WERI-Rb-1 (cell line): ENCODE measurements at regions not wholly inside any gene's neighbourhood (a gene's known extent, or its start where the extent isn't known, plus 50 kb on each side); places are given as distances from the start of the nearest gene placed in this dataset.

Experiments
- DNase-seq: peaks from one replicate; pipeline ENCODE4 v3.0.0-alpha.2; 2020
- H3K27ac ChIP-seq: fragments of 250-450 bp; sonication (Bioruptor Pico); 2 replicates; pipeline ENCODE4 v1.5.1; 2020; ENCODE audit warnings: mild to moderate bottlenecking, moderate library complexity
- H3K27me3 ChIP-seq: fragments of 250-450 bp; sonication (Bioruptor Pico); 2 replicates; pipeline ENCODE4 v1.5.1; 2021; ENCODE audit warnings: mild to moderate bottlenecking, low read depth, moderate library complexity; ENCODE audit not compliant: insufficient read depth, severe bottlenecking
- H3K36me3 ChIP-seq: fragments of 250-450 bp; sonication (Bioruptor Pico); 2 replicates; pipeline ENCODE4 v1.5.1; 2020; ENCODE audit warnings: mild to moderate bottlenecking, moderate library complexity
- H3K4me3 ChIP-seq: 2 replicates; pipeline ENCODE4 v1.5.1; 2011; ENCODE audit warnings: low read depth, mild to moderate bottlenecking, control low read depth, low read length
- H3K9me3 ChIP-seq: fragments of 250-450 bp; sonication (Bioruptor Pico); 2 replicates; pipeline ENCODE4 v1.5.1; 2021; ENCODE audit warnings: mild to moderate bottlenecking, moderate library complexity; ENCODE audit not compliant: severe bottlenecking
- CTCF ChIP-seq: IDR thresholded peaks from 2 replicates; pipeline ENCODE4 v1.5.1; 2011; ENCODE audit warnings: low read depth, mild to moderate bottlenecking, control low read depth, inconsistent platforms, low read length

DNA sequence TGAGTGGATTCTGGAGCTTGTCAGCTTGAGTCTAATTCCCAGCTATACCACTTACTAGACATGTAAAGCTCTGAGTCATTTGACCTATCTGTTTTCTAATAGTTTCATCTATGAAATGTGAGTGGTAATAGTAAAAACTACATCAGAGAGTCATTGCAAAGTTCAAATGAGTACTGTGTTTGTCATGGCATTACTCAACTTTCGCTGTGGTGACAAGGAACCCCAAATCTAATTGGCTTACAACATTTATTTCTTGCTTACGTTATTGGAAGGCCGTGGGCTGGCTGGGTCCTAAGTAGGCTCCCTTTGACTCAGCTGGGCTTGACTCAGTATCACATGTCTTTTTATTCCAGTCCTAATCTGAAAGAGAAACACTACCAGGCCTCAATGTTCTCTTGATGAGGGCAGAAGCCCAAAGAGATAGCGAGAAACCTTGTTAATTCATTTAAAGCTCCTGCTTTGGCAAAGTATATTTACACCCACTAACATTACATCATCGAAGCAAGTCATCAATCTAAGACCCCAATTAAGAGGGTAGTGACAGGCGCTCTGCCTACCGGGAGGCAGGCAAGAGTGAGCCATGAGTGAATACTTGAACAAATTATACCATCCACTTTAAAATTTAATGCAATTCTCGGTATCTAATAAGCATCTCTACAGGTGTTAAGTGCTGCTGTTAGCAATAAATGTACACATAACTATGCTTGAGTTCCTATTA, 431.8 kb upstream of the SPHKAP start:
- no peak for DNase-seq
- TF ChIP-seq CTCF: no peak
- H3K27me3 ChIP-seq: peaks cover 25% of the 10 kb centered on the region
- no peak overlapping the region for H3K27ac ChIP-seq
- no peaks in the 10 kb centered on the region for H3K9me3 ChIP-seq
- H3K36me3 ChIP-seq: no peaks in the 10 kb centered on the region
- no peak overlapping the region for H3K4me3 ChIP-seq

DNA sequence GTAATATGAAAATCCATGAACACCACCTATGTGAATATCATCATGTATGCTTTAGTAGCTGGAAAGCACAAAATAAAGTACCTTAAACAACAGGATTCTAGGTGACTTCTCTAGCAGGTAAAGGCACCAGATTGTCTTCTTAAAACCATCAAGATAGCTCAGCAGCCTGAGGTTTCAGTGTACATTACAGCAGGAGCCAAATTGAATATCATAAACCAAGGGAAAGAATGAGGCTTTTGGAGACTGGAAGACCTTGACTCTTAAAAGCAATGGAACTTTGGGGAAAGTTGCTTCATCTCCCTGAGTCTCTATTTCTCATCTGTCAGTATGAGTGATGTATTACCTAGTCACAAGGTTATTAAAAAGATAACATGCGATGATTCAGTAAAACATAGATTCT, 429.7 kb upstream of the SPHKAP start:
- Histone ChIP-seq H3K4me3 (no peak overlapping the region), H3K27me3 (peaks cover 25% of the 10 kb centered on the region), H3K27ac (no peak overlapping the region), H3K9me3 (no peaks in the 10 kb centered on the region), H3K36me3 (no peaks in the 10 kb centered on the region)
- no peak for TF ChIP-seq CTCF
- no peak for DNase-seq

DNA sequence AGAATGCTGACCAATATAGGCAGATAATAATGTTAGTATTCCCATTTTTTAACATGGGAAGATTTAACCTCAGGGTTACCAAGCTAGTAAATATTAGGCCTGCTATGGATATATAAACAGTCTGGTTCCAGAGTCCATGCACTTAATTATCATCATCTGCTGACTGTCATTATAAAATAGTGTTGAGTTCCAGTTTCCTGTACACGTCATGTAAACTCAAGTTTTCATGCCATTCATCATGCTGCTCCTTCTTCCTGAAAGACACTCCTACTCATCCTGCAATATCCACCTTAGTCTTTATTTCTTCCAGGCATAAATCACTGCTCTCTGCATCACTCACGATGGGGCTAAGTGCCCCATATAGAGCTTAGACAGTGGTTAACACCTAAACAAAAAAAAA, 420.8 kb upstream of the SPHKAP start:
- TF ChIP-seq CTCF: no peak
- DNase-seq: no peak
- Histone ChIP-seq H3K27ac (no peak overlapping the region), H3K36me3 (no peaks in the 10 kb centered on the region), H3K4me3 (no peak overlapping the region), H3K27me3 (peaks cover 35% of the 10 kb centered on the region), H3K9me3 (no peaks in the 10 kb centered on the region)

DNA sequence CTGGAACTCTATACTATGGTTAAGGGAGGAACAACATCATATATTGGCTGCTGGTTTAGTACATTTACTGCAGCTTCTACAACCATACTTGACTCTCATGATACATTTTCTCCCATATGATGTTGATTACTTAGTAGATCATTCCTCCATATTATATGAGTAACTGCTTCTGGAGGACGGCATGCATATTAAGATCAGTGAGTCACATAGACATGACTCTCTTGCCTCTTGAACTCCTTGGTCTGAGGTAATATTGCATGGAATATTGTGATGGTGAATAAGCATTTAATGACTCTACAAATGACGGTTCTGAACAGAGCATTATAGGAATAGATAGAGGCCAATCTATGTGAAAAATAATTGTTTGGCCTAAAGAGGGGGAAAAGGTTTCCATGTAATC, 418.8 kb upstream of the SPHKAP start:
- no peak for TF ChIP-seq CTCF
- no peak for DNase-seq
- no peak overlapping the region for H3K4me3 ChIP-seq
- peaks cover 34% of the 10 kb centered on the region for H3K27me3 ChIP-seq
- H3K27ac ChIP-seq: no peak overlapping the region
- no peaks in the 10 kb centered on the region for H3K9me3 ChIP-seq
- H3K36me3 ChIP-seq: no peaks in the 10 kb centered on the region

GRCh38 chr2:228599781-228600180, 418.3 kb upstream of the SPHKAP start:
- DNase-seq: no peak
- Histone ChIP-seq H3K4me3 (no peak overlapping the region), H3K27ac (no peak overlapping the region), H3K9me3 (no peaks in the 10 kb centered on the region), H3K27me3 (peaks cover 29% of the 10 kb centered on the region), H3K36me3 (no peaks in the 10 kb centered on the region)
- no peak for TF ChIP-seq CTCF

DNA sequence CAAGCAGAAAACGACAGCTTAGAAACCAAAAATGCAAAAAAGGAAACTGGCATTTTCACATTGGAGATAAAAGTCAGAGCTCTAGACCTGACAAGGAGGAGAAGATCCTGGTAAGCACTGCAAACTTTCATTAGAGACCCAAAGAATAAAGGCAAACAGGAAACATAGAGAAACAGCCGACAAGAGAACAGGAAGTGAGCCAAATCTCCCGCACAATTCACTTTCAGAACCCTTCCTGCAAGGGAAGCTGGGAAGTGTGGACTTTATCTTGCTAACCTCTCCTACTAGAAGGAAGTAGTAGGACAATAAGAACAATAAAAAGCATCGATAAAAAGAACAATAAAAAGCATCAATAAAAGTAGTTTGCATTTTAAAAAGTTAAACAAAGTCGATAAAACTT, 417.8 kb upstream of the SPHKAP start:
- H3K36me3 ChIP-seq: no peaks in the 10 kb centered on the region
- no peak for TF ChIP-seq CTCF
- no peak overlapping the region for H3K4me3 ChIP-seq
- no peak for DNase-seq
- H3K9me3 ChIP-seq: no peaks in the 10 kb centered on the region
- peaks cover 28% of the 10 kb centered on the region for H3K27me3 ChIP-seq
- H3K27ac ChIP-seq: no peak overlapping the region
